GM12878 (cell line): ENCODE measurements at regions not wholly inside any gene's neighbourhood (a gene's known extent, or its start where the extent isn't known, plus 50 kb on each side); places are given as distances from the start of the nearest gene placed in this dataset.

ENCODE experiments used
- ATAC-seq: fragments of 200-7000 bp; cut with Tn5 transposase; 3 replicates; pipeline ENCODE4 v1.9.1; 2020; ENCODE audit warnings: mild to moderate bottlenecking, moderate library complexity
- BruUV-seq: library from RNA; stranded (reverse); fragments of 400-500 nt; replicated peaks from 2 replicates; lab custom pipeline; 2021; lab: Mats Ljungman, UMichigan
- CTCF ChIA-PET: fragments of 300-600 bp; sonication (Branson Sonifier 250); formaldehyde crosslinking; extraction: SDS; loops from one replicate; lab custom pipeline; 2021; ENCODE audit warnings: inconsistent platforms; lab: Yijun Ruan, JAX
- POLR2A ChIA-PET: fragments of 350-600 bp; formaldehyde crosslinking; extraction: SDS; loops from one replicate; lab custom pipeline; 2021; ENCODE audit warnings: inconsistent platforms; lab: Charles Lee
- RAD21 ChIA-PET: fragments of 300-600 bp; sonication (Branson Sonifier 250); formaldehyde crosslinking; loops from one replicate; lab custom pipeline; 2023; ENCODE audit warnings: antibody characterized with exemption; ENCODE audit not compliant: unreplicated experiment; lab: Charles Lee
- SMC1A ChIA-PET: fragments of 300-600 bp; sonication (Branson Sonifier 250); formaldehyde crosslinking; loops from one replicate; lab custom pipeline; 2023; ENCODE audit not compliant: unreplicated experiment, uncharacterized antibody; lab: Charles Lee
- DNase-seq: peaks from one replicate; pipeline ENCODE4 v3.0.0-alpha.2; 2011; ENCODE audit warnings: low read depth, low spot score
- FAIRE-seq: peaks from 3 replicates; lab custom pipeline; 2011; peaks lifted over from hg19 to GRCh38; lab: Jason Lieb, UNC
- H2AFZ ChIP-seq: 2 replicates; pipeline ENCODE4 v1.6.0; 2011; ENCODE audit warnings: low read depth, low read length, control low read depth; ENCODE audit not compliant: control insufficient read depth
- H3K27ac ChIP-seq: 2 replicates; pipeline ENCODE4 v1.5.1; 2011; ENCODE audit warnings: control low read depth; ENCODE audit not compliant: control insufficient read depth, insufficient read depth
- H3K27me3 ChIP-seq, 2 experiments: replicated peaks in 1 of 2; 2 replicates each; pipeline versions ENCODE4 v1.6.0 to v1.6.1; 2011; ENCODE audit warnings: low read length in 1 of 2; ENCODE audit not compliant: control insufficient read depth in 2 of 2, insufficient read depth in 2 of 2
- H3K36me3 ChIP-seq, 2 experiments: 2 replicates each; pipeline ENCODE4 v1.5.1; 2011; ENCODE audit warnings: low read length in 1 of 2; ENCODE audit not compliant: control insufficient read depth in 2 of 2, insufficient read depth in 2 of 2
- H3K4me1 ChIP-seq: 2 replicates; pipeline ENCODE4 v1.6.1; 2011; ENCODE audit warnings: mild to moderate bottlenecking, low read length, moderate library complexity, mixed read lengths; ENCODE audit not compliant: control insufficient read depth, insufficient read depth
- H3K4me2 ChIP-seq: 2 replicates; pipeline ENCODE4 v1.6.0; 2011; ENCODE audit warnings: control low read depth; ENCODE audit not compliant: control insufficient read depth, insufficient read depth
- H3K4me3 ChIP-seq: fragments of 200-600 bp; sonication (generic); 2 replicates; pipeline ENCODE4 v1.5.1; 2016
- H3K79me2 ChIP-seq: 2 replicates; pipeline ENCODE4 v1.6.0; 2011; ENCODE audit warnings: low read length; ENCODE audit not compliant: control insufficient read depth, insufficient read depth
- H3K9ac ChIP-seq: 2 replicates; pipeline ENCODE4 v1.8.0; 2011; ENCODE audit warnings: low read length, control low read depth, mixed read lengths; ENCODE audit not compliant: control insufficient read depth, insufficient read depth
- H3K9me3 ChIP-seq: replicated peaks from 3 replicates; pipeline ENCODE4 v1.5.1; 2011; ENCODE audit warnings: mild to moderate bottlenecking, low read length; ENCODE audit not compliant: control insufficient read depth, insufficient read depth
- H4K20me1 ChIP-seq: 2 replicates; pipeline ENCODE4 v1.6.0; 2011; ENCODE audit not compliant: control insufficient read depth, insufficient read depth
- BHLHE40 ChIP-seq, 2 experiments: fragments of 450-650 bp in 1 of 2; IDR thresholded peaks; 2 replicates each; pipeline ENCODE4 v1.6.1; 2011 to 2017; ENCODE audit warnings: low read depth in 2 of 2, borderline replicate concordance in 1 of 2, improper control_type of control experiment in 1 of 2, low read length in 1 of 2, mild to moderate bottlenecking in 1 of 2
- CHD1 ChIP-seq: IDR thresholded peaks from 2 replicates; pipeline ENCODE4 v1.6.1; 2012; ENCODE audit warnings: low read depth, low read length, improper control_type of control experiment
- HCFC1 ChIP-seq: fragments of 150-350 bp; IDR thresholded peaks from 2 replicates; pipeline ENCODE4 v1.6.1; 2014; ENCODE audit warnings: low read length
- HDAC2 ChIP-seq: fragments of 200-600 bp; sonication (generic); IDR thresholded peaks from 2 replicates; pipeline ENCODE4 v1.6.1; 2017
- KDM1A ChIP-seq: fragments of 200-600 bp; sonication (generic); IDR thresholded peaks from 2 replicates; pipeline ENCODE4 v1.6.1; 2016; ENCODE audit warnings: borderline replicate concordance
- MYB ChIP-seq: fragments of 150-350 bp; IDR thresholded peaks from 2 replicates; pipeline ENCODE4 v1.6.1; 2014; ENCODE audit warnings: mild to moderate bottlenecking, low read depth, low read length, borderline replicate concordance
- PML ChIP-seq: IDR thresholded peaks from 2 replicates; pipeline ENCODE4 v1.6.1; 2012; ENCODE audit warnings: low read length, inconsistent platforms
- RAD51 ChIP-seq: fragments of 450-650 bp; IDR thresholded peaks from 2 replicates; pipeline ENCODE4 v1.6.1; 2016; ENCODE audit warnings: moderate library complexity, mild to moderate bottlenecking, inconsistent platforms
- RB1 ChIP-seq: fragments of 450-650 bp; formaldehyde crosslinking; IDR thresholded peaks from 2 replicates; pipeline ENCODE4 v1.6.1; 2017; ENCODE audit warnings: mild to moderate bottlenecking, borderline replicate concordance
- SIN3A ChIP-seq: IDR thresholded peaks from 2 replicates; pipeline ENCODE4 v1.6.1; 2012; ENCODE audit warnings: low read depth, low read length, improper control_type of control experiment
- SMC3 ChIP-seq: IDR thresholded peaks from 2 replicates; pipeline ENCODE4 v1.6.1; 2011; ENCODE audit warnings: low read length, improper control_type of control experiment, borderline replicate concordance
- TCF7 ChIP-seq: IDR thresholded peaks from 2 replicates; pipeline ENCODE4 v1.6.1; 2014; ENCODE audit warnings: antibody characterized with exemption, borderline replicate concordance
- WGBS: methylation state at CpG from one replicate; pipeline ENCODE4 v1.1.6; 2016; ENCODE audit warnings: low lambda C conversion rate; ENCODE audit not compliant: insufficient replicate concordance, insufficient coverage; ENCODE audit errors: missing lambda C conversion rate; 5-methylcytosine and 5-hydroxymethylcytosine counted together
- in situ Hi-C: fragments of 300-500 bp; cut with MboI; formaldehyde crosslinking; loops from 9 replicates; pipeline ENCODE4 v1.14.3; 2018; ENCODE audit warnings: mixed read lengths
- intact Hi-C: fragments of 100-400 bp; cut with micrococcal nuclease; formaldehyde crosslinking; loops from one replicate; pipeline ENCODE4 v1.14.2; 2022; ENCODE audit not compliant: unreplicated experiment
- TF ChIP-seq, protein P1 (sequence below): fragments of 450-650 bp; IDR thresholded peaks from 2 replicates; pipeline ENCODE4 v1.6.1; 2018; ENCODE audit warnings: borderline replicate concordance, mild to moderate bottlenecking; ENCODE audit not compliant: partially characterized antibody

GRCh38 chr12:93156086-93156716, 221.5 kb upstream of the NUDT4 start:
- Histone ChIP-seq H3K27me3 (no peaks in the 10 kb centered on the region), H2AFZ (no peak overlapping the region), H3K9me3 (peaks cover 4% of the 10 kb centered on the region; the same call in 1 of the 3 replicates), H3K4me1 (no peaks in the 10 kb centered on the region), H4K20me1 (no peaks in the 10 kb centered on the region), H3K9ac (no peak overlapping the region), H3K36me3 (no peaks in the 10 kb centered on the region), H3K79me2 (no peaks in the 10 kb centered on the region), H3K27ac (no peak overlapping the region), H3K4me2 (no peak overlapping the region), H3K4me3 (no peak overlapping the region)
- RAD21 ChIA-PET, result interaction anchor here (0.7 kb wide), 1 partner anchor 17 kb away, joined by 3 read pairs; no protein-coding TSS in a partner anchor
- in situ Hi-C loops, result no loop called here
- CTCF ChIA-PET, result interaction anchor here (1.3 to 4.7 kb wide), 4 partner anchors 9 to 18 kb away, joined by 3 to 21 read pairs (median 6); no protein-coding TSS in a partner anchor
- SMC1A ChIA-PET, result interaction anchor here (3.6 to 6.6 kb wide), 3 partner anchors 11 to 18 kb away, joined by 15 to 50 read pairs (median 31); no protein-coding TSS in a partner anchor
- BruUV-seq, result no TSS peak
- DNase-seq, result no peak
- WGBS, result 72% methylated on average over 7 of the region's 7 CpGs
- FAIRE-seq, result no peak
- intact Hi-C loops, result no loop called here
- TF ChIP-seq BHLHE40 (IDR thresholded peaks at IDR 0.05; ENCODE audit: borderline replicate concordance in 1 of 2, low read depth in 2 of 2, low read length in 1 of 2) (no peak), HDAC2 (no peak), RB1 (no peak), MYB (no peak), KDM1A (no peak), HCFC1 (no peak), SMC3 (no peak), RAD51 (no peak), TCF7 (no peak), SIN3A (no peak), PML (no peak), CHD1 (no peak)
- TF ChIP-seq, protein P1, sequence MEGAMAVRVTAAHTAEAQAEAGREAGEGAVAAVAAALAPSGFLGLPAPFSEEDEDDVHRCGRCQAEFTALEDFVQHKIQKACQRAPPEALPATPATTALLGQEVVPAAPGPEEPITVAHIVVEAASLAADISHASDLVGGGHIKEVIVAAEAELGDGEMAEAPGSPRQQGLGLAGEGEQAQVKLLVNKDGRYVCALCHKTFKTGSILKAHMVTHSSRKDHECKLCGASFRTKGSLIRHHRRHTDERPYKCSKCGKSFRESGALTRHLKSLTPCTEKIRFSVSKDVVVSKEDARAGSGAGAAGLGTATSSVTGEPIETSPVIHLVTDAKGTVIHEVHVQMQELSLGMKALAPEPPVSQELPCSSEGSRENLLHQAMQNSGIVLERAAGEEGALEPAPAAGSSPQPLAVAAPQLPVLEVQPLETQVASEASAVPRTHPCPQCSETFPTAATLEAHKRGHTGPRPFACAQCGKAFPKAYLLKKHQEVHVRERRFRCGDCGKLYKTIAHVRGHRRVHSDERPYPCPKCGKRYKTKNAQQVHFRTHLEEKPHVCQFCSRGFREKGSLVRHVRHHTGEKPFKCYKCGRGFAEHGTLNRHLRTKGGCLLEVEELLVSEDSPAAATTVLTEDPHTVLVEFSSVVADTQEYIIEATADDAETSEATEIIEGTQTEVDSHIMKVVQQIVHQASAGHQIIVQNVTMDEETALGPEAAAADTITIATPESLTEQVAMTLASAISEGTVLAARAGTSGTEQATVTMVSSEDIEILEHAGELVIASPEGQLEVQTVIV, result no peak
- POLR2A ChIA-PET, result no interaction called here
- ATAC-seq, result no peak
